ENCODE measurements at regions not wholly inside any gene's neighbourhood (a gene's known extent, or its start where the extent isn't known, plus 50 kb on each side); places are given as distances from the start of the nearest gene placed in this dataset.
"Not testable (repeated sequence)": the region's sequence is repeated elsewhere in the genome, so short reads cannot be mapped to it uniquely, and the experiment has no call there.

GRCh38 chr5:116859666-116860320 lies 285.2 kb upstream of the SEMA6A start:
- Histone ChIP-seq H3K9me3 (no peaks in the 10 kb centered on the region), H3K4me1 (no peaks in the 10 kb centered on the region), H3K36me3 (no peaks in the 10 kb centered on the region), H3K27me3 (replicated peaks in 1 of 7) (no peaks in the 10 kb centered on the region), H3K4me3 (no peak overlapping the region), H3K27ac (no peak overlapping the region)
- DNase-seq, result no peak
- TF ChIP-seq CTCF (IDR thresholded peaks at IDR 0.05 in 8 of 11, conservative IDR thresholded peaks at IDR 0.05 in 3 of 11), result no peak
- no peak for TF ChIP-seq POLR2A (IDR thresholded peaks at IDR 0.05)
- TF ChIP-seq POLR2AphosphoS5 (IDR thresholded peaks at IDR 0.05), result no peak
- intact Hi-C loops (cut with DNase I; ENCODE audit: low total_unique reads), result no loop called here
- WGBS, 5 donors, result 82 to 92% (median 85%) methylated on average over 4 of the region's 4 CpGs

- no peak for DNase-seq
- TF ChIP-seq POLR2A (IDR thresholded peaks at IDR 0.05), result no peak
- no peak for TF ChIP-seq POLR2AphosphoS5 (IDR thresholded peaks at IDR 0.05)
- no peak for TF ChIP-seq CTCF (IDR thresholded peaks at IDR 0.05 in 8 of 11, conservative IDR thresholded peaks at IDR 0.05 in 3 of 11)
- Histone ChIP-seq H3K27ac (no peak overlapping the region), H3K4me1 (no peaks in the 10 kb centered on the region), H3K4me3 (no peak overlapping the region), H3K27me3 (replicated peaks in 1 of 7) (no peaks in the 10 kb centered on the region), H3K9me3 (no peaks in the 10 kb centered on the region), H3K36me3 (no peaks in the 10 kb centered on the region)
- intact Hi-C loops (cut with DNase I; ENCODE audit: low total_unique reads), result no loop called here
- 77 to 83% (median 79%) methylated on average over 4 of the region's 4 CpGs for WGBS, 5 donors
Measured at GRCh38 chr5:116858705-116859333, 284.2 kb upstream of the SEMA6A start.

- WGBS, 5 donors, result 88 to 95% (median 90%) methylated on average over 4 of the region's 4 CpGs
- intact Hi-C loops (cut with DNase I; ENCODE audit: low total_unique reads), result not testable (repeated sequence)
Measured at GRCh38 chr5:116858020-116858419, 283.4 kb upstream of the SEMA6A start.

GRCh38 chr5:116856271-116856670 lies 281.6 kb upstream of the SEMA6A start:
- H3K36me3 ChIP-seq, result no peaks in the 10 kb centered on the region
- intact Hi-C loops (cut with DNase I; ENCODE audit: low total_unique reads), result no loop called here
- H3K27me3 ChIP-seq (replicated peaks in 1 of 7), result no peaks in the 10 kb centered on the region
- no peaks in the 10 kb centered on the region for H3K9me3 ChIP-seq
- no peak overlapping the region for H3K4me3 ChIP-seq
- no peak overlapping the region for H3K27ac ChIP-seq
- H3K4me1 ChIP-seq, result no peaks in the 10 kb centered on the region
- DNase-seq, result no peak
- TF ChIP-seq POLR2AphosphoS5 (IDR thresholded peaks at IDR 0.05) (no peak), POLR2A (IDR thresholded peaks at IDR 0.05) (no peak), CTCF (IDR thresholded peaks at IDR 0.05 in 8 of 11, conservative IDR thresholded peaks at IDR 0.05 in 3 of 11) (no peak)
- 92 to 100% (median 95%) methylated on average over 1 of the region's 1 CpG for WGBS, 5 donors

More at GRCh38 chr5:116858020-116858419, 283.4 kb upstream of the SEMA6A start:
- not testable (repeated sequence) for H3K4me1 ChIP-seq; DNase-seq; H3K27me3 ChIP-seq (replicated peaks in 1 of 7); H3K4me3 ChIP-seq; H3K27ac ChIP-seq; H3K9me3 ChIP-seq; H3K36me3 ChIP-seq

Data from spleen (tissue), 11 donors.